Keratinocyte (primary cell): ENCODE measurements at regions not wholly inside any gene's neighbourhood (a gene's known extent, or its start where the extent isn't known, plus 50 kb on each side); places are given as distances from the start of the nearest gene placed in this dataset.

Experiments used
- DNase-seq: peaks from one replicate; pipeline ENCODE4 v3.0.0-alpha.2; 2011; ENCODE audit warnings: low read depth, missing footprints, low spot score
- FAIRE-seq: peaks from 2 replicates; lab custom pipeline; 2011; peaks lifted over from hg19 to GRCh38; lab: Jason Lieb, UNC
- H2AFZ ChIP-seq: 2 replicates; pipeline ENCODE4 v1.6.0; 2012; ENCODE audit warnings: low read length, control low read depth, inconsistent platforms; ENCODE audit not compliant: control insufficient read depth
- H3K27ac ChIP-seq: 2 replicates; pipeline ENCODE4 v1.5.1; 2011; ENCODE audit warnings: low read length; ENCODE audit not compliant: control insufficient read depth, insufficient read depth
- H3K27me3 ChIP-seq: 3 replicates; pipeline ENCODE4 v1.6.0; 2011; ENCODE audit warnings: low read length; ENCODE audit not compliant: control insufficient read depth, insufficient read depth; ENCODE audit errors: extremely low read depth
- H3K36me3 ChIP-seq, 2 experiments: 2 replicates in 1 of 2; 3 replicates in 1 of 2; pipeline ENCODE4 v1.5.1; 2011; ENCODE audit warnings: low read length in 2 of 2, mild to moderate bottlenecking in 1 of 2; ENCODE audit not compliant: control insufficient read depth in 2 of 2, insufficient read depth in 2 of 2; ENCODE audit errors: extremely low read depth in 1 of 2
- H3K4me1 ChIP-seq: 3 replicates; pipeline ENCODE4 v1.5.1; 2011; ENCODE audit warnings: low read length; ENCODE audit not compliant: control insufficient read depth, insufficient read depth; ENCODE audit errors: extremely low read depth
- H3K4me2 ChIP-seq: 3 replicates; pipeline ENCODE4 v1.6.0; 2011; ENCODE audit warnings: low read depth, low read length; ENCODE audit not compliant: control insufficient read depth, insufficient read depth; ENCODE audit errors: extremely low read depth
- H3K4me3 ChIP-seq, 3 experiments: fragments of 200-600 bp in 1 of 3; sonication (generic) in 1 of 3; 2 replicates in 2 of 3; 3 replicates in 1 of 3; pipeline ENCODE4 v1.5.1; 2011 to 2016; ENCODE audit warnings: low read length in 3 of 3, mild to moderate bottlenecking in 3 of 3, control low read depth in 2 of 3, inconsistent platforms in 1 of 3, low read depth in 1 of 3, mixed read lengths in 1 of 3, mixed run types in 1 of 3, moderate library complexity in 1 of 3; ENCODE audit not compliant: control insufficient read depth in 2 of 3, insufficient read depth in 2 of 3; ENCODE audit errors: extremely low read depth in 1 of 3
- H3K79me2 ChIP-seq: 2 replicates; pipeline ENCODE4 v1.6.0; 2012; ENCODE audit warnings: low read length; ENCODE audit not compliant: control insufficient read depth, insufficient read depth
- H3K9ac ChIP-seq: 3 replicates; pipeline ENCODE4 v1.6.0; 2011; ENCODE audit warnings: low read length; ENCODE audit not compliant: control insufficient read depth, insufficient read depth; ENCODE audit errors: extremely low read depth
- H3K9me1 ChIP-seq: 3 replicates; pipeline ENCODE4 v1.6.0; 2011; ENCODE audit warnings: low read length; ENCODE audit not compliant: control insufficient read depth, insufficient read depth; ENCODE audit errors: extremely low read depth
- H3K9me3 ChIP-seq: 2 replicates; pipeline ENCODE4 v1.5.1; 2012; ENCODE audit warnings: low read depth, low read length; ENCODE audit not compliant: control insufficient read depth
- H4K20me1 ChIP-seq: 3 replicates; pipeline ENCODE4 v1.6.0; 2011; ENCODE audit warnings: low read length; ENCODE audit not compliant: control insufficient read depth, insufficient read depth; ENCODE audit errors: extremely low read depth
- CTCF ChIP-seq, 3 experiments: IDR thresholded peaks in 1 of 3; conservative IDR thresholded peaks in 1 of 3; optimal IDR thresholded peaks in 1 of 3; 2 replicates in 2 of 3; 3 replicates in 1 of 3; pipeline versions ENCODE3 to v1.5.1; 2011; ENCODE audit warnings: low read length in 3 of 3, mild to moderate bottlenecking in 3 of 3, moderate library complexity in 2 of 3, control low read depth in 1 of 3, inconsistent platforms in 1 of 3; ENCODE audit not compliant: insufficient read depth in 2 of 3; ENCODE audit errors: extremely low read depth in 1 of 3
- EZH2 ChIP-seq: IDR thresholded peaks from one replicate; pipeline ENCODE4 v1.6.1; 2012; ENCODE audit warnings: inconsistent platforms, mild to moderate bottlenecking, low read length, moderate library complexity
- dilution Hi-C: fragments of 300-500 bp; cut with MboI; formaldehyde crosslinking; loops from one replicate; pipeline ENCODE4 v1.7.0; 2020; ENCODE audit warnings: low sequenced_read_pairs; ENCODE audit not compliant: extremely low pct_ligation_motif_present

DNA sequence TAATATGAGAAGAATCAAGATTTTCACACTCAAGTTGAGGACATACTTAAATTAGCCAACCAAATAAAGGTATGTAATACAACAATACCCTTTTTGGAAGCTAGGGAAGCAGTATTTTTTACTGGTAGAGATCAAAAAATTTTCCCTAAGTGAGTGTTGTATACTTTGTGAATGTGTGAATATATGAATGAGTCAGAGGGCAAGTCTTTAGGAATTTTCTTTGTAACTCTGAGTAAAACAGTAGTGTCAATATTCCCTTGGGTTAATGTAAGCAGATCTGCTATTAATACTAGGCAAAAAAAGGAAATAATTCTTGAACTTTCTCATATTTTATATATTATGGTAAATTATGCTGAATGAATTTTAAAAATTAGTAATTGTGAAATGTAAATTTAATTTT lies 1161.8 kb upstream of the MIR17HG start:
- H3K9ac ChIP-seq, result no peak overlapping the region
- no peaks in the 10 kb centered on the region for H3K9me1 ChIP-seq
- FAIRE-seq (no peak), DNase-seq (no peak)
- dilution Hi-C loops, result no loop called here
- H3K36me3 ChIP-seq, result no peaks in the 10 kb centered on the region
- no peaks in the 10 kb centered on the region for H4K20me1 ChIP-seq
- H3K27ac ChIP-seq, result no peak overlapping the region
- H3K4me1 ChIP-seq, result no peaks in the 10 kb centered on the region
- H3K9me3 ChIP-seq, result no peaks in the 10 kb centered on the region
- H3K27me3 ChIP-seq, result no peaks in the 10 kb centered on the region
- H3K4me3 ChIP-seq, result no peak overlapping the region
- H3K79me2 ChIP-seq, result no peaks in the 10 kb centered on the region
- TF ChIP-seq EZH2 (no peak), CTCF (optimal IDR thresholded peaks at IDR 0.05 in 1 of 3, IDR thresholded peaks at IDR 0.05 in 1 of 3, conservative IDR thresholded peaks at IDR 0.05 in 1 of 3; ENCODE audit: extremely low read depth in 1 of 3, insufficient read depth in 2 of 3, low read length in 3 of 3) (no peak)
- H3K4me2 ChIP-seq, result no peak overlapping the region
- no peak overlapping the region for H2AFZ ChIP-seq

DNA sequence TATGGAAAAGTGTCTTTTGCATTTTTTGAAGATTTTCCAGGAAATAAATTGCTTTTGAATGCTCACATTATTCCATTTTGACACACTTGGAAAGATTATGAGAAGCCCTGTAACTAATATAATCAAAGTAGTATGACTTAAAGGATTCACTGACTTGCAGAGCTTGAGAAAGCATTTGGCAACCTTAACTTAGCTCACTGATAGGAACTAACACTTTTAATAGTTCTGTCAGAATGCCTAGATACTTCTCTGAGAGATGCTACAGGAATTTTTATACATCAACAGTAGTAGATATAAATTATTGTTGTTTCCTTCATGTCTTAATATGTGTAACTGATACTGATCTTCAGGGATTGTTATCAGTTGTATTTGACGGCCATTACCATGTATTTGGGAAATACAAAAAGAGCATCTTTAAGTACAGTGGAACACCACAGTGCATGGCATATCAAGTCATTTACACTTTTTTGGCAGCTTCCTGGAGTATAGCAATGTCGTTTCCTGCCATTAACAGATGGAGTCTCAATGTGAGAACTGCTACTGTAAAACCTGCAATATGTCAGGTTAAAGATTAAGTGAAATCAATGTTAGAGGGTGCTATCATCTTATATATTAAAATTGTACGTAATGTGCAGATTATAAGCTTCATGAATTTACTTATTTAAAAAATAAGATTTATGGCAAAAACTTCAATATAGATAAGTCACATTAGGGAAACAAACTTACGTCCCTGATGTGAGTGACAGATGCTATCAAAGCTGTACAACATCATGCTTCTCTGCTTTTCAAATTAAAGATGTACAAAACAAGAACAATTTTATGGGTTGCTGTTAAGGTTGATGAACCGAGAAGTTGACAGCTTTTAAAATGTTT lies 1159.8 kb upstream of the MIR17HG start:
- no peaks in the 10 kb centered on the region for H3K79me2 ChIP-seq
- FAIRE-seq (no peak), DNase-seq (no peak)
- dilution Hi-C loops, result no loop called here
- H3K9me3 ChIP-seq, result no peaks in the 10 kb centered on the region
- TF ChIP-seq EZH2, result no peak
- TF ChIP-seq CTCF (optimal IDR thresholded peaks at IDR 0.05 in 1 of 3, IDR thresholded peaks at IDR 0.05 in 1 of 3, conservative IDR thresholded peaks at IDR 0.05 in 1 of 3; ENCODE audit: extremely low read depth in 1 of 3, insufficient read depth in 2 of 3, low read length in 3 of 3), result no peak
- H3K9ac ChIP-seq, result no peak overlapping the region
- H3K4me1 ChIP-seq, result no peaks in the 10 kb centered on the region
- no peaks in the 10 kb centered on the region for H4K20me1 ChIP-seq
- H3K9me1 ChIP-seq, result no peaks in the 10 kb centered on the region
- H3K27ac ChIP-seq, result no peak overlapping the region
- no peaks in the 10 kb centered on the region for H3K27me3 ChIP-seq
- no peak overlapping the region for H3K4me2 ChIP-seq
- H3K4me3 ChIP-seq, result no peak overlapping the region
- no peaks in the 10 kb centered on the region for H3K36me3 ChIP-seq
- H2AFZ ChIP-seq, result no peak overlapping the region
